Activated CD4-positive, alpha-beta T cell treated with anti-CD3 and anti-CD28 coated beads, Interleukin-2, amount 50 U/mL, for 16 hours (primary cell): ENCODE measurements at regions not wholly inside any gene's neighbourhood (a gene's known extent, or its start where the extent isn't known, plus 50 kb on each side); places are given as distances from the start of the nearest gene placed in this dataset.

Experiments
- DNase-seq: peaks from one replicate; pipeline ENCODE4 v3.0.0-alpha.2; 2020

GRCh38 chr7:45986355-45987298 lies 65.6 kb upstream of the IGFBP3 start:
- no peak for DNase-seq

GRCh38 chr7:45985902-45986301 lies 64.8 kb upstream of the IGFBP3 start:
- DNase-seq: no peak

- DNase-seq: no peak
Measured at GRCh38 chr7:45984386-45985295, 63.6 kb upstream of the IGFBP3 start.

- no peak for DNase-seq
Measured at GRCh38 chr7:45983720-45984255, 62.7 kb upstream of the IGFBP3 start.

GRCh38 chr7:45982907-45983719 lies 62.0 kb upstream of the IGFBP3 start:
- DNase-seq: no peak

- no peak for DNase-seq
Measured at GRCh38 chr7:45982132-45982531, 61.1 kb upstream of the IGFBP3 start.

GRCh38 chr7:45980973-45981372 lies 59.9 kb upstream of the IGFBP3 start:
- no peak for DNase-seq

- no peak for DNase-seq
Measured at GRCh38 chr7:45980181-45980905, 59.3 kb upstream of the IGFBP3 start.

- no peak for DNase-seq
Measured at GRCh38 chr7:45979275-45980180, 58.5 kb upstream of the IGFBP3 start.

GRCh38 chr7:45978731-45979211 lies 57.7 kb upstream of the IGFBP3 start:
- DNase-seq: no peak

GRCh38 chr7:45978010-45978681 lies 57.1 kb upstream of the IGFBP3 start:
- peak; percentile 17 for DNase-seq

GRCh38 chr7:45977256-45977780 lies 56.2 kb upstream of the IGFBP3 start:
- DNase-seq: no peak

GRCh38 chr7:45976485-45976856 lies 55.4 kb upstream of the IGFBP3 start:
- no peak for DNase-seq

- no peak for DNase-seq
Measured at GRCh38 chr7:45975847-45976484, 54.9 kb upstream of the IGFBP3 start.

- DNase-seq: no peak
Measured at GRCh38 chr7:45975367-45975766, 54.3 kb upstream of the IGFBP3 start.

- no peak for DNase-seq
Measured at GRCh38 chr7:45974540-45975360, 53.7 kb upstream of the IGFBP3 start.

- no peak for DNase-seq
Measured at GRCh38 chr7:45973725-45974532, 52.9 kb upstream of the IGFBP3 start.
